ENCODE measurements at regions not wholly inside any gene's neighbourhood (a gene's known extent, or its start where the extent isn't known, plus 50 kb on each side); places are given as distances from the start of the nearest gene placed in this dataset.

GRCh38 chrX:6891404-6891803, 256.1 kb upstream of the STS start:
- Mint-ChIP-seq H3K36me3 (ENCODE audit: low read depth) (no peaks in the 10 kb centered on the region), H3K27me3 (no peaks in the 10 kb centered on the region), H3K27ac (no peak overlapping the region), H3K9me3 (ENCODE audit: low read depth) (peaks cover 8% of the 10 kb centered on the region), H3K4me3 (no peak overlapping the region), H3K4me1 (no peaks in the 10 kb centered on the region)
- DNase-seq (no peak), ATAC-seq (no peak)
- ChIA-PET CTCF (no interaction called here), POLR2A (no interaction called here)
- intact Hi-C loops (cut with DNase I, micrococcal nuclease) = no loop called here

- POLR2A ChIA-PET = no interaction called here
- ATAC-seq (no peak), DNase-seq (no peak)
- Mint-ChIP-seq H3K27ac (no peak overlapping the region), H3K9me3 (ENCODE audit: low read depth) (peaks cover 8% of the 10 kb centered on the region), H3K4me3 (no peak overlapping the region), H3K4me1 (no peaks in the 10 kb centered on the region), H3K36me3 (ENCODE audit: low read depth) (no peaks in the 10 kb centered on the region), H3K27me3 (no peaks in the 10 kb centered on the region)
- intact Hi-C loops (cut with DNase I, micrococcal nuclease) = no loop called here
- CTCF ChIA-PET = no interaction called here
These were observed 256.8 kb upstream of the STS start for GRCh38 chrX:6890544-6891261.

GRCh38 chrX:6885909-6886308, 261.6 kb upstream of the STS start:
- no peak for ATAC-seq
- no peak overlapping the region for H3K27ac Mint-ChIP-seq
- no peaks in the 10 kb centered on the region for H3K4me1 Mint-ChIP-seq
- H3K9me3 Mint-ChIP-seq (ENCODE audit: low read depth) = no peaks in the 10 kb centered on the region
- H3K36me3 Mint-ChIP-seq (ENCODE audit: low read depth) = no peaks in the 10 kb centered on the region
- intact Hi-C loops (cut with DNase I, micrococcal nuclease) = no loop called here
- H3K27me3 Mint-ChIP-seq = no peaks in the 10 kb centered on the region
- no peak for DNase-seq
- CTCF ChIA-PET = no interaction called here
- H3K4me3 Mint-ChIP-seq = no peak overlapping the region
- POLR2A ChIA-PET = no interaction called here

DNA sequence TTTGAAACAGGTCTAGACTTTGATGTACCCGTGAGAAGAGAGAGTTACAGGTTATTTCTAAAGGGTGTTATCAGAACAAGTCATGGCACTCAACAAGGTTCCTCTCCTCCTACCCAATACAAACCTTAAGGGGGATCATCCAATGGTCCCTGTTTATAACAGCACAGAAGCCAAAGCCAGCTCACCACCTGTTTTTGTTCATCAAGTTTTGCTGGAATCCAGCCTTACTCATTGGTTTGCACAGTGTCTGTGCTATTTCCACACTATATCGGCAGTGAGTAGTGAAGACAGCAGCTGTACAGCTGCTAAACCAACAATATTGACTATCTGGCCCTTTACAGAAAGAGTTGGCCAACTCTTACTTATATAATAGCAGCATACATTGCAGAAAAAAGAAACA, 262.1 kb upstream of the STS start:
- Mint-ChIP-seq H3K4me1 (no peaks in the 10 kb centered on the region), H3K4me3 (no peak overlapping the region), H3K27me3 (no peaks in the 10 kb centered on the region), H3K36me3 (ENCODE audit: low read depth) (no peaks in the 10 kb centered on the region), H3K9me3 (ENCODE audit: low read depth) (no peaks in the 10 kb centered on the region), H3K27ac (no peak overlapping the region)
- POLR2A ChIA-PET = no interaction called here
- no peak for DNase-seq
- intact Hi-C loops (cut with DNase I, micrococcal nuclease) = no loop called here
- CTCF ChIA-PET = no interaction called here
- ATAC-seq = no peak

DNA sequence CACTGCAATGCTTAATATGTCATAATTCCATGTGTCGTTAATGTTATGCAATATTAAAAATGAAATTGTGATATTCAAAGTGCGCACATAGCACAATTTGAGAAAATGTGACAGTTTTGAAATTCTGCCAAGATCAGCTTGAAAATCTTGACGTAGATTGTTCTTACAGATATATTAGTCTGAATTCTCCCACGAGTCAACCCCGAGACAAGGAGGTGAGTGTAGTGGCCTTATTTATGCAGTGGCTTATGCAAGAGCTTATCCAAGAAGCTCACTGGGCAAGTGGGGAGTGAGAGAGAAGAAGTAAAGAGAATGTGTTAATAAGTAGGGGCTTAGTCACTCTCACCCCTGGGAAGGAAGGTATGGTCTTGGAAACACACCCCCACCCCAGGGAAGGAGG, 286.1 kb upstream of the STS start:
- Mint-ChIP-seq H3K4me3 (no peak overlapping the region), H3K27ac (no peak overlapping the region), H3K36me3 (ENCODE audit: low read depth) (no peaks in the 10 kb centered on the region), H3K27me3 (no peaks in the 10 kb centered on the region), H3K9me3 (ENCODE audit: low read depth) (peaks cover 3% of the 10 kb centered on the region), H3K4me1 (no peaks in the 10 kb centered on the region)
- intact Hi-C loops (cut with DNase I, micrococcal nuclease) = no loop called here
- DNase-seq (no peak), ATAC-seq (no peak)
- ChIA-PET CTCF (no interaction called here), POLR2A (no interaction called here)

DNA sequence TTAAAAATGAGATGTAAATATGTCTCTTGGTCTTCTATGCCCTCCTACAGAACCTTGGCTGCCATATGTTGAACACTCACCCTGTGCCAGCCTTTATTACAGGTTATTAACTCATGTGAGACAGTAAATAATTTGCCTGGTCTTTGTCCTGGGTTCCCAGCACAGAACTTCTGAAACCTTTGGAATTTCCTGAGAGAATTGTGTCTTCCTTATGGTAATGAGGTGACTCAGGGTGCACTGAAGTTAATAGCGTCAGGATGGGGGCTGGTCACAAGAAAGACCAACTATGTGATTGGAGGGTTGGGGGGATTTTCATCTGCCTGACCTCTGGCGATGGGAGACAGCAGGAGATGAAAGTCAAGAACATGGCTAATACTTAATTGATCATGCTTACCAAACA, 289.8 kb upstream of the STS start:
- ATAC-seq = no peak
- no peaks in the 10 kb centered on the region for H3K4me1 Mint-ChIP-seq
- intact Hi-C loops (cut with DNase I, micrococcal nuclease) = no loop called here
- no peak for DNase-seq
- no peak overlapping the region for H3K27ac Mint-ChIP-seq
- no peak overlapping the region for H3K4me3 Mint-ChIP-seq
- H3K9me3 Mint-ChIP-seq (ENCODE audit: low read depth) = no peaks in the 10 kb centered on the region
- ChIA-PET CTCF (no interaction called here), POLR2A (no interaction called here)
- H3K27me3 Mint-ChIP-seq = no peaks in the 10 kb centered on the region
- no peaks in the 10 kb centered on the region for H3K36me3 Mint-ChIP-seq (ENCODE audit: low read depth)

DNA sequence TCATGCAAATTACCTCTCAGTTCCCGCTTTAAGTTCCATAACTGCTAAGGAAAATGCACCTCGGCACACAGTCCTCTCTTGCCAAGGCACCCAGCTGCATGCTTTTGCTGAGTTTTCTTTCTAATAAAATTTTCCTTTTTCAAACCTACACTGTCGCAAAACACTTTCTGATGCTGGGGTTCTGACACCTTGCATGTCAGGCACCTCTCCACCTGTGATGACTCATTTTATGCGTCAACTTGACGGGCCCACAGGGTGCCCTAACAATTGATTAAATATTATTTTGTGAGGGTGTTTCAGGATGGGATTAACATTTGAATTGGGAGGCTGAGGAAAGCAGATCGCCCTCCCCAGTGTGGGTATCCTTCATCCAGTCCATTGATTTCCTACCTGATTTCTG, 291.0 kb upstream of the STS start:
- ChIA-PET CTCF (no interaction called here), POLR2A (no interaction called here)
- Mint-ChIP-seq H3K27ac (no peak overlapping the region), H3K4me1 (no peaks in the 10 kb centered on the region), H3K27me3 (no peaks in the 10 kb centered on the region), H3K9me3 (ENCODE audit: low read depth) (no peaks in the 10 kb centered on the region), H3K4me3 (no peak overlapping the region), H3K36me3 (ENCODE audit: low read depth) (no peaks in the 10 kb centered on the region)
- intact Hi-C loops (cut with DNase I, micrococcal nuclease) = no loop called here
- ATAC-seq (no peak), DNase-seq (no peak)

- Mint-ChIP-seq H3K27me3 (no peaks in the 10 kb centered on the region), H3K27ac (no peak overlapping the region), H3K4me3 (no peak overlapping the region), H3K9me3 (ENCODE audit: low read depth) (no peaks in the 10 kb centered on the region), H3K4me1 (no peaks in the 10 kb centered on the region), H3K36me3 (ENCODE audit: low read depth) (no peaks in the 10 kb centered on the region)
- CTCF ChIA-PET = no interaction called here
- DNase-seq (no peak), ATAC-seq (no peak)
- intact Hi-C loops (cut with DNase I, micrococcal nuclease) = no loop called here
- POLR2A ChIA-PET = no interaction called here
These were observed 294.6 kb upstream of the STS start for GRCh38 chrX:6852869-6853268.

DNA sequence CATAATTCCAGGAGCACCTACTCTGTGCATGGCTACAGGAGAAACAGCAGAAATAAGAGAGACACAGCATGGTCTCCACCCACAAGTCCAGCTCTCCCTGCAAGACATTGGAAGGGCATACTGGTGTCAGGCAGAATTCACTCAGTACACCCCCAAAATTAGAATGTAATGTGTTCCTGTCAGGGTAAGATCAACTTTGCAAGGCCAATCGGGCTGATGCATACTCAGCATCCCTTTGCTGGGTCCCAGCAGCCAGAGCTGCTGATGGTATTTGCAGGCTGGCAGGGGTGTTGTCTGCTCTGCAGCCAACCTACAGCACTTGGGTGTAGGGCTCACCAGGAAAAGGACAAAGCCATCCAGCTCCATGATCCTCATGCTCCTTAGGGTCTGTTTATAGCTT, 295.4 kb upstream of the STS start:
- DNase-seq (no peak), ATAC-seq (no peak)
- Mint-ChIP-seq H3K4me1 (no peaks in the 10 kb centered on the region), H3K9me3 (ENCODE audit: low read depth) (no peaks in the 10 kb centered on the region), H3K4me3 (no peak overlapping the region), H3K36me3 (ENCODE audit: low read depth) (no peaks in the 10 kb centered on the region), H3K27ac (no peak overlapping the region), H3K27me3 (no peaks in the 10 kb centered on the region)
- CTCF ChIA-PET = no interaction called here
- intact Hi-C loops (cut with DNase I, micrococcal nuclease) = no loop called here
- POLR2A ChIA-PET = no interaction called here

GRCh38 chrX:6851140-6851539, 296.4 kb upstream of the STS start:
- intact Hi-C loops (cut with DNase I, micrococcal nuclease) = no loop called here
- ATAC-seq = no peak
- no peak overlapping the region for H3K4me3 Mint-ChIP-seq
- no peaks in the 10 kb centered on the region for H3K27me3 Mint-ChIP-seq
- POLR2A ChIA-PET = no interaction called here
- H3K27ac Mint-ChIP-seq = no peak overlapping the region
- H3K4me1 Mint-ChIP-seq = no peaks in the 10 kb centered on the region
- DNase-seq = no peak
- CTCF ChIA-PET = no interaction called here
- H3K36me3 Mint-ChIP-seq (ENCODE audit: low read depth) = no peaks in the 10 kb centered on the region
- H3K9me3 Mint-ChIP-seq (ENCODE audit: low read depth) = no peaks in the 10 kb centered on the region

- ATAC-seq (no peak), DNase-seq (no peak)
- H3K4me3 Mint-ChIP-seq = no peak overlapping the region
- ChIA-PET CTCF (interaction anchor here (0.7 kb wide), 1 partner anchor 188 kb away, joined by 5 read pairs; no protein-coding TSS in a partner anchor), POLR2A (no interaction called here)
- H3K27me3 Mint-ChIP-seq = no peaks in the 10 kb centered on the region
- no peaks in the 10 kb centered on the region for H3K9me3 Mint-ChIP-seq (ENCODE audit: low read depth)
- no peak overlapping the region for H3K27ac Mint-ChIP-seq
- H3K36me3 Mint-ChIP-seq (ENCODE audit: low read depth) = no peaks in the 10 kb centered on the region
- intact Hi-C loops (cut with DNase I, micrococcal nuclease) = no loop called here
- H3K4me1 Mint-ChIP-seq = no peaks in the 10 kb centered on the region
These were observed 297.6 kb upstream of the STS start for GRCh38 chrX:6849716-6850414.

DNA sequence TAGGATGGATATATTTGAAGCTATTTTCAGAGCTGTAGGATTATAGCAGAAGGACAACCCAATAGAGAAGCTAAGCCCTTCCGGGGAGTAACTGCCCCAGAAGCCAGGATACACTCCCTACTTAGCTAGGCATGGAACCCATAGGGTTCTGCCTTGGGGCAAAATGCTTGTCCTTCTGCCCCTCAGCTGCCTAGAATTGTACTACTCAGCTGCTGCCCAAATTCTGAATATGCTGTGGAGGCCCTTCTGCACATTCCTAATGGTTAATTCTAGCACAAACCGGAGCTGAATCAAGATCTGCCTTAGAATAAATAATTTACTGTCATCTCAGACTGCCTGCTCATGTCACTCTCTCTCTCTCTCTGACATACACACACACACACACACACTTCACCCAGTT, 297.7 kb upstream of the VCX3A start:
- POLR2A ChIA-PET = no interaction called here
- no peak overlapping the region for H3K4me3 Mint-ChIP-seq

More for the DNA sequence above, 297.7 kb upstream of the VCX3A start:
- Mint-ChIP-seq H3K27me3 (no peaks in the 10 kb centered on the region), H3K4me1 (no peaks in the 10 kb centered on the region), H3K27ac (no peak overlapping the region), H3K9me3 (ENCODE audit: low read depth) (no peaks in the 10 kb centered on the region), H3K36me3 (ENCODE audit: low read depth) (no peaks in the 10 kb centered on the region)
- intact Hi-C loops (cut with DNase I, micrococcal nuclease) = no loop called here
- no peak for ATAC-seq
- no peak for DNase-seq
- CTCF ChIA-PET = no interaction called here
